ENCODE measurements at regions not wholly inside any gene's neighbourhood (a gene's known extent, or its start where the extent isn't known, plus 50 kb on each side); places are given as distances from the start of the nearest gene placed in this dataset.

DNA sequence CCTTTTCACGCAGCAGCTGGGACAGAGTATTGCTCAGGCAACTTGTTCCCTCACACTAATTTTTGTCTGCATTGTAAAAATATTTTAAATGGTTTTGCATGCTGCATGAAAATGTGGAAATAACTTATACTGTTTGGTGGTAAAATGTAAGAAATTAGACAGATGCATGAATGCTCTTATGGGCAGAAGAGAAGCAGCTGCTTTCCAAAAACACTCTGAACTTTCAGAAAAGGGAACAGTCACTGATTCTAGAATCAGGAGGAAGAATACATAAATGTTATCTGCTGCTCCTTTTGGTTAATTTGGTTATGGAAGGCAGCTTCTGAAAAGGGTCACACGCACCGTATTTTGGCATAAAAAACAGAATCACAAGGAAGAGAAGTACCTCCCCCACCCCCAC lies 87.0 kb upstream of the RUNX1 start:
- no peak for TF ChIP-seq POLR2A (IDR thresholded peaks at IDR 0.05)
- TF ChIP-seq, protein P1, sequence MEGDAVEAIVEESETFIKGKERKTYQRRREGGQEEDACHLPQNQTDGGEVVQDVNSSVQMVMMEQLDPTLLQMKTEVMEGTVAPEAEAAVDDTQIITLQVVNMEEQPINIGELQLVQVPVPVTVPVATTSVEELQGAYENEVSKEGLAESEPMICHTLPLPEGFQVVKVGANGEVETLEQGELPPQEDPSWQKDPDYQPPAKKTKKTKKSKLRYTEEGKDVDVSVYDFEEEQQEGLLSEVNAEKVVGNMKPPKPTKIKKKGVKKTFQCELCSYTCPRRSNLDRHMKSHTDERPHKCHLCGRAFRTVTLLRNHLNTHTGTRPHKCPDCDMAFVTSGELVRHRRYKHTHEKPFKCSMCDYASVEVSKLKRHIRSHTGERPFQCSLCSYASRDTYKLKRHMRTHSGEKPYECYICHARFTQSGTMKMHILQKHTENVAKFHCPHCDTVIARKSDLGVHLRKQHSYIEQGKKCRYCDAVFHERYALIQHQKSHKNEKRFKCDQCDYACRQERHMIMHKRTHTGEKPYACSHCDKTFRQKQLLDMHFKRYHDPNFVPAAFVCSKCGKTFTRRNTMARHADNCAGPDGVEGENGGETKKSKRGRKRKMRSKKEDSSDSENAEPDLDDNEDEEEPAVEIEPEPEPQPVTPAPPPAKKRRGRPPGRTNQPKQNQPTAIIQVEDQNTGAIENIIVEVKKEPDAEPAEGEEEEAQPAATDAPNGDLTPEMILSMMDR (IDR thresholded peaks at IDR 0.05), result no peak

Data from heart left ventricle (tissue), 13 donors.